Stimulated activated effector memory CD8-positive, alpha-beta T cell treated with anti-CD3 and anti-CD28 coated beads, Interleukin-12 subunit alpha, Interleukin-12 subunit beta, amount 100 ng/mL, for 72 hours (primary cell): ENCODE measurements at regions not wholly inside any gene's neighbourhood (a gene's known extent, or its start where the extent isn't known, plus 50 kb on each side); places are given as distances from the start of the nearest gene placed in this dataset.
"Not testable (repeated sequence)": the region's sequence is repeated elsewhere in the genome, so short reads cannot be mapped to it uniquely, and the experiment has no call there.

Experiments
- ATAC-seq: fragments of 150-1000 bp; cut with Tn5 transposase; 2 replicates; pipeline ENCODE4 v1.10.0; 2021
- DNase-seq, 2 donors: peaks; one replicate each; pipeline ENCODE4 v3.0.0; 2021 to 2022; ENCODE audit warnings: low spot score in 2 of 2
- H3K27ac Mint-ChIP-seq: one replicate; pipeline ENCODE4 v1.8.0; 2022; ENCODE audit warnings: mild to moderate bottlenecking, mixed read lengths
- H3K36me3 Mint-ChIP-seq: one replicate; pipeline ENCODE4 v1.8.0; 2022; ENCODE audit warnings: mild to moderate bottlenecking, mixed read lengths
- H3K4me1 Mint-ChIP-seq: one replicate; pipeline ENCODE4 v1.8.0; 2022; ENCODE audit warnings: mixed read lengths
- H3K4me3 Mint-ChIP-seq: one replicate; pipeline ENCODE4 v1.8.0; 2022; ENCODE audit warnings: mild to moderate bottlenecking, mixed read lengths
- H3K9me3 Mint-ChIP-seq: one replicate; pipeline ENCODE4 v1.8.0; 2022; ENCODE audit warnings: mixed read lengths

DNA sequence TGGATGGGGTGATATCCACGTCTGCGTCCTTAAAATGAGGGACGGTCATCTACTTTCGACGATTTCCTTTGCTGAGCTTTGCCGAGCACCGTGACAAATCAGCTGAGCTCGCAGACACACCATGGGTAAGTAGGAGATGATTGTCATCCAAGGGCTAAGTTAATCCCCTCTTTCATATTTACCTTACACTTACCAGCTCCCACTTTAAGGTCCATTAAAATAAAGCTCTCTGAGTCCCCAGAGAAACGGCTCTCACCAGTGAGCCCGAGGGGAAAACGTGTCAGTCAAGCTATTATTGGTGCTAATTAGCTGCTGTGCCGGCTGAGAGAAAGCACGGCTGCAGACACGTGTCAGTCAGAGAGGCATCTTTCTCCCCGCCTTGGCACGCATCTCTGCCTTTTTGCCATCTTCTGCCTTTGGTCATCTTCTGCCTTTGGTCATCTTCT is 72.2 kb downstream of the CRLF2 start:
- H3K27ac Mint-ChIP-seq = no peak overlapping the region
- H3K4me1 Mint-ChIP-seq = no peaks in the 10 kb centered on the region
- ATAC-seq (no peak), DNase-seq (no peak)
- no peaks in the 10 kb centered on the region for H3K9me3 Mint-ChIP-seq
- no peak overlapping the region for H3K4me3 Mint-ChIP-seq
- no peaks in the 10 kb centered on the region for H3K36me3 Mint-ChIP-seq

DNA sequence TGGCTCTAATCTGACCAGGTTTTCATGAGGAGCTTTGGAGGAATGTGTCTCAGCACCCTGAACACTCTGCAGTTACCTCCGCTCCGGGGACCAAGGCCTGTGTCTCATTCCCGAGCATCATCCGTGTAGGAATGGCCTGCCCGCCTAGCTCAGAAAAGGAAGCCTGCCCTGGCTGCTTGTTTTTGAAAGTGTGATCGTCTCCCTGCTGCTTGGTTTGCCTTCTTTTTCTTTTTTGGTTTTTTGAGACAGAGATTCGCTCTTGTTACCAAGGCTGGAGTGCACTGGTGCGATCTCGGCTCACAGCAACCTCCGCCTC is 73.3 kb downstream of the CRLF2 start:
- Mint-ChIP-seq H3K27ac (no peak overlapping the region), H3K4me1 (no peaks in the 10 kb centered on the region), H3K9me3 (no peaks in the 10 kb centered on the region), H3K36me3 (no peaks in the 10 kb centered on the region), H3K4me3 (no peak overlapping the region)
- no peak for DNase-seq
- ATAC-seq = no peak

DNA sequence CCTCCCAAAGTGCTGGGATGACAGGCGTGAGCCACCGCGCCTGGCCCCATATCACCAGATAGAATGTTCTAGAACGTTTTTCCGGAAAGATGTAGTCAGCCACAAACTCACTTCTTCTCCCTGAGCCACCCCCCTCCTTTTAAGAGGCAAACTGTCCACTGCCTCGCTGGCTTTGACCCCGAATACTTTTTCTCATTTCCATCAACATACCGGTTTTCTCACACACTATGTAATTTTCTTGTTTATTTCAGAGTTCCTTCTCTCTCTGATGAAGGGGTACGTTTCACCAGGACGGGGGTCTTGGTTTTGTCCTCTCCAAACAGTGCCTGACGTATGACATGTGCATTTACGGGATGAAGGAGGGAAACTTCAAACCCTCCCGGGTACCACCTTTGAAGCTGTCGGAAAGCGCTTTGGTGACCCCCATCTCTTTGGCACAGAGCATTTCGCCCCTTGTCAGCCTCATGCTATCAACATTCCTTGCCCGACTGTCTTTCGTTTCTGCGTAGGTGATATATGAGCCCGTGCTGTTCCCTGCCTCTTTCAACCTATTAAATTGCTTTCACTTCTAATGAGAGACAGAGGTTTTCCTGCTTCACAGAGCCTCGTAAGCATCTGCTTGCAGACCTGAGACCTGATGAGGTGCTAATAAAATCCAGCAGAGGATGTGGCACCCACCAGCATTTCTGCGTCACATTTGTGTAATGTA is 73.8 kb downstream of the CRLF2 start:
- Mint-ChIP-seq H3K9me3 (no peaks in the 10 kb centered on the region), H3K4me3 (no peak overlapping the region), H3K4me1 (no peaks in the 10 kb centered on the region), H3K36me3 (no peaks in the 10 kb centered on the region), H3K27ac (no peak overlapping the region)
- no peak for ATAC-seq
- no peak for DNase-seq

DNA sequence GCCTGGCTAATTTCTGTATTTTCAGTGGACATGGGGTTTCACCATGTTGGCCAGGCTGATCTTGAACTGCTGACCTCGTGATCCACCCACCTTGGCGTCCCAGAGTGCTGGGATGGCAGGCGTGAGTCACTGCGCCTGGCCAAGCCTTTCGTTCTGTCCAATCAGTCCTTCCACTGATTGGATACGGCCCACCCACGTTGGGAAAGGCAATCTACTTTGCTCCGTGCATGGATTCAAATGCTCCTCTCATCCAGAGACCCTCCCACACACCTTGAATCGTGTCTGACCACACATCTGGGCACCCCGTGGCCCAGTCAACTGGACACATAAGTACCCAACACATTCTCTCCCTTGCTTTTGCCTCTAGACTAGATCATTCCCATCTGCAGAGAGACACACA is 74.9 kb downstream of the CRLF2 start:
- Mint-ChIP-seq H3K4me3 (no peak overlapping the region), H3K36me3 (no peaks in the 10 kb centered on the region), H3K4me1 (no peaks in the 10 kb centered on the region), H3K27ac (no peak overlapping the region), H3K9me3 (no peaks in the 10 kb centered on the region)
- no peak for DNase-seq
- no peak for ATAC-seq

DNA sequence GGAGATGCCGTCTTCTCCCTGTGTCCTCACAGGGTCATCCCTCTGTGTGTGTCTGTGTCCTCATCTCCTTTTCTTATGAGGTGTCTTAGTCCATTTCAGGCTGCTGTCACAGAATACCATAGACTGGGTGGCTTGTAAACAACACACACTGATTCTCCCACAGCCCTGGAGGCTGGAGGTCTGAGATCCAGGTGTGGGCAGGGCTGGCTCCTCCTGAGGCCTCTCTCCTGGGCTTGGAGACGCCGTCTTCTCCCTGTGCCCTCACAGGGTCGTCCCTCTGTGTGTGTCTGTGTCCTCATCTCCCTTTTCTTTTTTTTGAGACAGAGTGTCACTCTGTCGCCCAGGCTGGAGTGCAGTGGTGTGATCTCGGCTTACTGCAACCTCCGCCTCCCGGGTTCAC is 75.9 kb downstream of the CRLF2 start:
- not testable (repeated sequence) for ATAC-seq, H3K4me1 Mint-ChIP-seq, DNase-seq, H3K36me3 Mint-ChIP-seq, H3K9me3 Mint-ChIP-seq, H3K27ac Mint-ChIP-seq, H3K4me3 Mint-ChIP-seq

DNA sequence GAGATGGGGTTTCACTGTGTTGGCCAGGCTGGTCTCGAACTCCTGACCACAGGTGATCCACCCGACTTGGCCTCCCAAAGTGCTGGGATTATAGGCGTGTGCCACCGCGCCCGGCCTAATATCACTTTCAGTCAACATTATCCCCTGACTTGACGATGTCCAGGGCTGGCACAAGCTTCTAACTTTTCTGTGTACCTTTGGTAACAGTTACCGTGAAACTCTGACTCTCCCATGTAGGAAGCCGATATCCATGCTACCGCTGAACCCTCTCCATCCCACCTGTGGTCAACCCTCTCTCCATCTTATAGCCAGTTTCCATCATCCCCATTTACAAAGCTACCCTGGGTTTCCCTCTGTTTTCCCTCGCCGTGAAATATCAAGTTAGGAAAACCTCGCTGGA is 77.5 kb downstream of the CRLF2 start:
- no peak for ATAC-seq
- no peak overlapping the region for H3K27ac Mint-ChIP-seq

DNA sequence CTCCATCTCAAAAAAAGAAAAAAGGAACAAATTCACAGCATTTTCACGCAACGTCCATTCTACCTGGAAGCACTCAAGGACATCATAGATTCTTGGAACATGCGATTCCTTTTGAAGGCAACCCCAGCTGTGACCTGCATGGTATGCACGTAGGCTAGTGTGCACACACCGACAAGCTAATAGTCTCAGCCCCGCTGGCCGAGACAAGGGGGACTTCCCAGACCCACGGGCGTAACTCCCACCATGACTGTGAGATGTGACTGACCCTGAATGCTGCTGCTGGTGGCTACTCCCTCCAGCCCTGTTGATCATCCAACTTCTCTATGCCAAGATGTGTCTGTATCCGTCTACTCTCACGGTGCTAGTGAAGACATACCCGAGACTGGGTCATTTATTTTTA is 78.3 kb downstream of the CRLF2 start:
- no peaks in the 10 kb centered on the region for H3K36me3 Mint-ChIP-seq
- no peaks in the 10 kb centered on the region for H3K4me1 Mint-ChIP-seq
- no peak for DNase-seq
- no peaks in the 10 kb centered on the region for H3K9me3 Mint-ChIP-seq
- no peak overlapping the region for H3K27ac Mint-ChIP-seq
- H3K4me3 Mint-ChIP-seq = no peak overlapping the region
- ATAC-seq = no peak

More for the DNA sequence above, 77.5 kb downstream of the CRLF2 start:
- DNase-seq = no peak
- no peaks in the 10 kb centered on the region for H3K9me3 Mint-ChIP-seq
- H3K36me3 Mint-ChIP-seq = no peaks in the 10 kb centered on the region
- no peak overlapping the region for H3K4me3 Mint-ChIP-seq
- H3K4me1 Mint-ChIP-seq = no peaks in the 10 kb centered on the region

DNA sequence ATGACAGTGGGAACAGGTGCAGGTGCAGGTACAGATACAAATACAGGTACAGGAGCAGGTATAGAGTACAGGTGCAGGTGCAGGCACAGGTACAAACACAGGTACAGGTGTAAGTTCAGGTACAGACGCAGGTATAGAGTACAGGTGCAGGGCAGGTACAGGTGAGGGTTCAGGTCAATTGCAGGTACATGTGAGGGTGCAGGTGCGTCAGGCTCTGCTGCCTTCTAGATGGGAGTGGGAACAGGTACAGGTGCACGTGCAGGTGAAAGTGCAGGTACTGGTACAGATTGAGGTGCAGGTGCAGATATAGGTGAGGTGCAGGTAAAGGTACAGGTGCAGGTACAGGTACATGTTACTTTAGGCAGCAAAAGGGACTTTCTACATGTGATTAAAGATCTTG is 85.7 kb downstream of the CRLF2 start:
- H3K9me3 Mint-ChIP-seq = peaks cover 6% of the 10 kb centered on the region
- H3K36me3 Mint-ChIP-seq = no peaks in the 10 kb centered on the region
- ATAC-seq (no peak), DNase-seq (no peak)
- no peaks in the 10 kb centered on the region for H3K4me1 Mint-ChIP-seq
- no peak overlapping the region for H3K27ac Mint-ChIP-seq
- no peak overlapping the region for H3K4me3 Mint-ChIP-seq

DNA sequence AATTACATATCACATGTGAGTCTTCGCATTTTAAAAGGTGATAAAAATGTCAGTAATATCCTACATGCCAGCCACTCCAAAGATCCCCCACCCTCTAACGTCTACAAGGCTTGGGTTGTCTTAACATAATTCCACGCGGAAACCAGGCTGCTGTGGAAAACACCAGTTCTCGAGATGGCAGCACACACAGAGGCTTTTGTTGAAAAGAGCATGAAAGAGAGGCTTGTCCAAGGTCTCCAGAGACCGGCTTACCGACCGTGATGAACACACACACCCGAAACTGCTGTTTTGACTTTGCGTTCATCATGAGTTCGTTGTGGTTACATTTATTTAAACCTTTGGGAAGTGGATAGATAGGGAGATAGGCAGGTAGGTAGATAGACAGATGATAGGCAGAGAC is 87.9 kb downstream of the CRLF2 start:
- Mint-ChIP-seq H3K27ac (no peak overlapping the region), H3K36me3 (no peaks in the 10 kb centered on the region), H3K9me3 (peaks cover 6% of the 10 kb centered on the region), H3K4me3 (no peak overlapping the region), H3K4me1 (no peaks in the 10 kb centered on the region)
- DNase-seq (no peak), ATAC-seq (no peak)

DNA sequence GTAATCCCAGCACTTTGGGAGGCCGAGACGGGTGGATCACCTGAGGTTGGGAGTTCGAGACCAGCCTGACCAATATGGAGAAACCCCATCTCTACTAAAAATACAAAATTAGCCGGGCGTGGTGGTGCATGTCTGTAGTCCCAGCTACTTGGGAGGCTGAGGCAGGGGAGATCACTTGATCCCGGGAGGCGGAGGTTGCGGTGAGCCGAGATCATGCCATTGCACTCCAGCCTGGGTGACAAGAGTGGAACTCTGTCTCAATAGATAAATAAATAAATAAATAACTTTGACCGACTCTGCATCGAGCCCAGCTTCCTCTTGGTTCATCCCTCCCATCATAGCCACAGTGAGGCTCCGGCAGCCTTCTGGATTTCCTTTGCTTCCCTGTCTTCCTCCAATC is 89.6 kb downstream of the CRLF2 start:
- not testable (repeated sequence) for H3K4me1 Mint-ChIP-seq, H3K4me3 Mint-ChIP-seq, H3K27ac Mint-ChIP-seq, ATAC-seq, H3K9me3 Mint-ChIP-seq, DNase-seq, H3K36me3 Mint-ChIP-seq

DNA sequence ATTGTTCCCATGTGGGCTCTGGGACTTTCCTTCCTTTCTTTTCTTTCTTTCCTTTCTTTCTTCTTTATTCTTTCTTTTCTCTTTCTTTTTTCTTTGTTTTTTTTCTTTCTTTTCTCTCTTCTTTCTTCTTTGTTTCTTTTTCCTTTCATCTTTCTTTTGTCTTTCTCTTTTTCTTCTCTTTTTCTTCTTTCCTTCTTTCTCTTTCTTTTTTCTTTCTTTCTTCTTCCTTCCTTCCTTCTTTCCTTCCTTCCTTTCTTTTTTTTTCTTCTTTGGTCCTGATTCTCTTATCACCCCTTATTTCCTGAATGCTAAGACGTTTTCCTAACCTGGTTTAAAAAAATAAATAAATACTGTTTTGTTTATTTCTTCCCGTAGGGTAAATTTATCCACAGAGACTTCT is 93.2 kb downstream of the CRLF2 start:
- no peak overlapping the region for H3K27ac Mint-ChIP-seq
- ATAC-seq (no peak), DNase-seq (no peak)
- H3K4me3 Mint-ChIP-seq = no peak overlapping the region
- no peaks in the 10 kb centered on the region for H3K4me1 Mint-ChIP-seq
- H3K36me3 Mint-ChIP-seq = no peaks in the 10 kb centered on the region
- no peaks in the 10 kb centered on the region for H3K9me3 Mint-ChIP-seq

DNA sequence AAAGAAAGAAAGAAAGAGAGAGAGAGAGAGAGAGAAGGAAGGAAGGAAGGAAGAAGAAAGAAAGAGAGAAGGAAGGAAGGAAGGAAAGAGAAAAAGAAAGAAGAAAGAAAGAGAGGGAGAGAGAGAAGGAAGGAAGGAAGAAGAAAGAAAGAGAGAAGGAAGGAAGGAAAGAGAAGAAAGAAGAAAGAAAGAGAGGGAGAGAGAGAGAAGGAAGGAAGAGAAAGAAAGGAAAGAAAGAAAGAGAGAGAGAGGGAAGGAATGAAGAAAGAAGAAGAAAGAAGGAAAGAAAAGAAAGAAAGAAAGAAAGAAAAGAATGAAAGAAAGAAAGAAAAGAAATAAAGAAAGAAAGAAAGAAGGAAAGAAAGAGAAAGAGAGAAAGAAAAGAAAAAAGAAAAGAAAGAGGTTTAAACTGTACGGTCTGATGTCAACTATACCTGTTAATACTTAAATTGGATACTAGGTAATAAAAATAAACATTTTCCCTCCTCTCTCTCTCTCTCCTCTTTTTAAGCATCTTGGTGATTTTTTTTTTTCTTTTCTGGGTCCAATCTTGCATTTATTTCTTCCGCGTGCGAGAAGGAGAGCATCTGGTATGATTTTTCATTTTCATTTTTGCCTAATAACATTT is 93.8 kb downstream of the CRLF2 start:
- Mint-ChIP-seq H3K36me3 (no peaks in the 10 kb centered on the region), H3K9me3 (no peaks in the 10 kb centered on the region), H3K4me1 (no peaks in the 10 kb centered on the region), H3K4me3 (no peak overlapping the region), H3K27ac (no peak overlapping the region)
- DNase-seq (no peak), ATAC-seq (no peak)

DNA sequence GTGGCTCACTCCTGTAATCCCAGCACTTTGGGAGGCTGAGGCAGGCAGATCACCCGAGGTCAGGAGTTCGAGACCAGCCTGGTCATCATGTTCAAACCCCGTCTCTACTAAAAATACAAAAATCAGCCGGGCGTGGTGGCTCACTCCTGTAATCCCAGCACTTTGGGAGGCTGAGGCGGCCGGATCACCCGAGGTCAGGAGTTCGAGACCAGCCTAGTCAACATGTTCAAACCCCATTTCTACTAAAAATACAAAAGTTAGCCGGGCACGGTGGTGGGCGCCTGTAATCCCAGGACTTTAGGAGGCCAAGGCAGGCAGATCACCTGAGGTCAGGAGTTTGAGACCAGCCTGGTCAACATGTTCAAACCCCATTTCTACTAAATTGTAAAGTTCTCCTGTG is 97.0 kb downstream of the CRLF2 start:
- ATAC-seq, H3K4me3 Mint-ChIP-seq, H3K9me3 Mint-ChIP-seq, H3K36me3 Mint-ChIP-seq, H3K4me1 Mint-ChIP-seq, DNase-seq, H3K27ac Mint-ChIP-seq: not testable (repeated sequence)

DNA sequence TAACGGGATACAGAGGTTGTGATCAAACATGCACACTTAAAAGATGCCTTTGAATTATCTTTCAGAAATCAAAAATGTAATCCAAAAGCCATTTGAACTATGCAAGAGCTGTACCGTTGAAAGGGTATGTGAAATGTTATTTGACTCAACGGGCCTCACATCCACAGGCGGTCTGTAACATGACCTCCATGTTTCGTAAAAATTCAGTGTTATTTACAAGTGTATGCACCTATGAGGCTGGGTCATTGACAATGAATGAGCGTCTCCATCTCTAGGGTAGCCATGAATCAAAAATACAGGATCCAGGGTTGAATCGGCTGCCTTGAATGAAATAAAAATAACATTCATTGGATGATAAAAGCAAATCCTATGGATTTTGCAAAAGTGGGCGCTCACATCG is 100.1 kb downstream of the CRLF2 start:
- no peak for ATAC-seq
- Mint-ChIP-seq H3K27ac (no peak overlapping the region), H3K4me3 (no peak overlapping the region), H3K9me3 (no peaks in the 10 kb centered on the region), H3K36me3 (no peaks in the 10 kb centered on the region), H3K4me1 (no peaks in the 10 kb centered on the region)
- no peak for DNase-seq

DNA sequence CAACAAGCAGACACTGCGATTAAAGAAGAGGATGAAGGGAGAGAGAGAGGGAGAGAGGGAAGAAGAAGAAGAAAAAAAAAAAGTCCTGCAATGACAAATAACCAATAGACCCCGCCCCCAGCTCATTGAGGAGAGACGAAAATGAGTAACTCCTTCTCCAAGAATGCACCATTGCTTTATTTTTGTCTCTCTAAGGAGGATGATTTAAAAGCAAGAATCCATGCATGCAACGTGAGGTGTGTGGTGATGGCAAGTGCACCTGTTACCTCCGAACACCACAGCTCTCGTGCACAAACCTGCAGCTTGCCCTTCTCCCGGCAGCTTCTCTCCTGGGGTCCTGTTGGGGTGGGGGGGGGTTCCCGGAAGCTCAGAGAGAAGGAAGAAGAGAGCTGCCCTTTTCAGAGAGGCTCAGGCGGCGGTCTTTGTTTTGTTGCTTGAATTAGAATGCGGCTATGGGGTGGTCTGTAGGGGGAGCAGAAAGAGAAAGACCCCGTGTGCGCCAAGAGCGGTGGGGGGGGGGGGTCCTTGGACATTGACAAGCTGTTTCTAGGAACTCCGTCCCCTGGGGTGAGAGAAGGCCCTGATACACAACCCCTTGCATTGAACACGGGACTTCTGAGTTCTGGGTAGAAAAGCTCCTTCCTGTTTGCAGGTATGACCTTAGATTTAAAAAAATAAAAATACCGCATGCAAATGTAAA is 100.7 kb downstream of the CRLF2 start:
- Mint-ChIP-seq H3K27ac (no peak overlapping the region), H3K9me3 (peaks cover under 1% of the 10 kb centered on the region)

DNA sequence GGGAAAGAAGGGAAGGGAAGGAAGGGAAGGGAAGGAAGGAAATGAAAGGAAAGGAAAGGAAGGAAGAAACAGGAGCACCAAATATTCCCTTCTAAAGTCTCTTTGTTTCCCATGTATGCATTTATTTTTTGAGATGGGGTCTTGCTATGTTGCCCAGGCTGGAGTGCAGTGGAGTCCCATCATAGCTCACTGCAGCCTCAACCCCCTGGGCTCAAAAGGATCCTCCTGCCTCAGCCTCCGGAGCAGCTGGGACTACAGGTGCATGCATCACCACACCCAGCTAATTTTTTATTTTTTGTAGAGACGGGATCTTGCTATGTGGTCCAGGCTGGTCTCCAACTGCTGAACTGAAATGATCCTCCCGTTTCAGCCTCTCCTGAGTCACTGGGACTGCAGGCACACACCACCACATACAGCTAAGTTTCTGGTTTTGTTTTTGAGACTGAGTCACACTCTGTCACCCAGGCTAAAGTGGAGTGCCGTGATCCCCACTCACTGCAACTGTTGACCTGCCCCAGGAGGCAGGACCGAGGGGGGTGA is 102.8 kb downstream of the CRLF2 start:
- peaks cover 11% of the 10 kb centered on the region for H3K4me1 Mint-ChIP-seq
- no peak for ATAC-seq

More for the DNA sequence above, 100.7 kb downstream of the CRLF2 start:
- Mint-ChIP-seq H3K36me3 (no peaks in the 10 kb centered on the region), H3K4me3 (no peak overlapping the region), H3K4me1 (no peaks in the 10 kb centered on the region)
- DNase-seq (no peak), ATAC-seq (no peak)

More for the DNA sequence above, 102.8 kb downstream of the CRLF2 start:
- H3K36me3 Mint-ChIP-seq = no peaks in the 10 kb centered on the region
- H3K27ac Mint-ChIP-seq = no peak overlapping the region
- no peak overlapping the region for H3K4me3 Mint-ChIP-seq
- no peak for DNase-seq
- H3K9me3 Mint-ChIP-seq = peaks cover 13% of the 10 kb centered on the region
